ENCODE measurements at regions not wholly inside any gene's neighbourhood (a gene's known extent, or its start where the extent isn't known, plus 50 kb on each side); places are given as distances from the start of the nearest gene placed in this dataset.

DNA sequence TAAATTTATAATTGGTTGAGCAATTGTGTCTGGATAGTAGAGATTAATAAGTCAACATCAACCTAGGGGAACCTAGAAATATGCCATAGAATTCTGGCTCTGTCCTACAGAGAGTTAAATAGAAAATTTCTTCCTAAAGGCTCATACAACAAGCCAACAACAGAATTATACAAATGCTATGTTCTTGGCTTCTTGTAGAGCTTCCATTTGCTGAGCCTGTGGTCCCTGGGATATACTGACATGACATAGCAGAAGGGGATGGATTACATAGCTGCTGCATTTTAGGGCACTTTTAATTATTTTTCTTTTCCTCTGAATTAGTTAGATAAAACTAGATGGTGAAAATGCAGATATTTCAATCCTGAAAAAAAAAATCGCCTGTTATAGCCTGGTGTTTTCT is 95.5 kb upstream of the ST6GAL2 start:
- TF ChIP-seq CTCF (conservative IDR thresholded peaks at IDR 0.05) (no peak), EZH2 (IDR thresholded peaks at IDR 0.05; ENCODE audit: low read depth) (no peak)
